ENCODE measurements at regions not wholly inside any gene's neighbourhood (a gene's known extent, or its start where the extent isn't known, plus 50 kb on each side); places are given as distances from the start of the nearest gene placed in this dataset.
"Not testable (repeated sequence)": the region's sequence is repeated elsewhere in the genome, so short reads cannot be mapped to it uniquely, and the experiment has no call there.

DNA sequence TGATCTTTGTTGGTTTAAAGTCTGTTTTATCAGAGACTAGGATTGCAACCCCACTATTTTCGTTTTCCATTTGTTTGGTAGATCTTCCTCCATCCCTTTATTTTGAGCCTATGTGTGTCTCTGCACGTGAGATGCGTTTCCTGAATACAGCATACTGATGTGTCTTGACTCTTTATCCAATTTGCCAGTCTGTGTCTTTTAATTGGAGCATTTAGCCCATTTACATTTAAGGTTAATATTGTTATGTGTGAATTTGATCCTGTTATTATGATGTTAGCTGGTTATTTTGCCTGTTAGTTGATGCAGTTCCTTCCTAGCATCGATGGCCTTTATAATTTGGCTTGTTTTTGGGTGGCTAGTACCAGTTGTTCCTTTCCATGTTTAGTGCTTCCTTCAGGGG lies 177.2 kb upstream of the RPS23 start:
- TF ChIP-seq POLR2AphosphoS5 (IDR thresholded peaks at IDR 0.05; ENCODE audit: low read depth, low read length); POLR2A (IDR thresholded peaks at IDR 0.05; ENCODE audit: low read depth, low read length); TAF1 (IDR thresholded peaks at IDR 0.05; ENCODE audit: low read depth, low read length); SPI1 (IDR thresholded peaks at IDR 0.05; ENCODE audit: low read depth, low read length); PAX5 (IDR thresholded peaks at IDR 0.05; ENCODE audit: insufficient read depth, low read length, severe bottlenecking); POU2F2 (IDR thresholded peaks at IDR 0.05; ENCODE audit: low read depth, low read length): not testable (repeated sequence)
